Suprapubic skin (tissue), 3 donors: ENCODE measurements at regions not wholly inside any gene's neighbourhood (a gene's known extent, or its start where the extent isn't known, plus 50 kb on each side); places are given as distances from the start of the nearest gene placed in this dataset.

Experiments
- CTCF ChIP-seq, 2 donors: fragments of 200-600 bp in 1 of 2; fragments of 450-650 bp in 1 of 2; sonication (generic) in 1 of 2; IDR thresholded peaks; one replicate each; pipeline ENCODE4 v1.5.1; 2016 to 2019; ENCODE audit warnings: antibody characterized with exemption in 2 of 2, mild to moderate bottlenecking in 1 of 2, moderate library complexity in 1 of 2
- POLR2A ChIP-seq, 2 donors: fragments of 450-650 bp; IDR thresholded peaks; one replicate each; pipeline ENCODE4 v1.6.1; 2017; ENCODE audit warnings: antibody characterized with exemption in 2 of 2, mild to moderate bottlenecking in 2 of 2, moderate library complexity in 2 of 2

- TF ChIP-seq CTCF (IDR thresholded peaks at IDR 0.05) (no peak), POLR2A (IDR thresholded peaks at IDR 0.05) (no peak)
Observed at GRCh38 chr2:120683081-120683480, 52.6 kb upstream of the GLI2 start.
